GM12892 (cell line): ENCODE measurements at regions not wholly inside any gene's neighbourhood (a gene's known extent, or its start where the extent isn't known, plus 50 kb on each side); places are given as distances from the start of the nearest gene placed in this dataset.

Experiments used
- DNase-seq: peaks from one replicate; pipeline ENCODE4 v3.0.0; 2011; ENCODE audit not compliant: insufficient read length
- FAIRE-seq: peaks from 2 replicates; lab custom pipeline; 2011; peaks lifted over from hg19 to GRCh38; lab: Jason Lieb, UNC
- POLR2A ChIP-seq: IDR thresholded peaks from 2 replicates; pipeline ENCODE4 v1.6.1; 2011; ENCODE audit warnings: low read depth, low read length, control low read depth
- POLR2AphosphoS5 ChIP-seq: IDR thresholded peaks from 2 replicates; pipeline ENCODE4 v1.6.1; 2011; ENCODE audit warnings: low read depth, low read length, control low read depth
- TAF1 ChIP-seq: IDR thresholded peaks from 2 replicates; pipeline ENCODE4 v1.6.1; 2011; ENCODE audit warnings: low read depth, mild to moderate bottlenecking, control low read depth, low read length, borderline replicate concordance

DNA sequence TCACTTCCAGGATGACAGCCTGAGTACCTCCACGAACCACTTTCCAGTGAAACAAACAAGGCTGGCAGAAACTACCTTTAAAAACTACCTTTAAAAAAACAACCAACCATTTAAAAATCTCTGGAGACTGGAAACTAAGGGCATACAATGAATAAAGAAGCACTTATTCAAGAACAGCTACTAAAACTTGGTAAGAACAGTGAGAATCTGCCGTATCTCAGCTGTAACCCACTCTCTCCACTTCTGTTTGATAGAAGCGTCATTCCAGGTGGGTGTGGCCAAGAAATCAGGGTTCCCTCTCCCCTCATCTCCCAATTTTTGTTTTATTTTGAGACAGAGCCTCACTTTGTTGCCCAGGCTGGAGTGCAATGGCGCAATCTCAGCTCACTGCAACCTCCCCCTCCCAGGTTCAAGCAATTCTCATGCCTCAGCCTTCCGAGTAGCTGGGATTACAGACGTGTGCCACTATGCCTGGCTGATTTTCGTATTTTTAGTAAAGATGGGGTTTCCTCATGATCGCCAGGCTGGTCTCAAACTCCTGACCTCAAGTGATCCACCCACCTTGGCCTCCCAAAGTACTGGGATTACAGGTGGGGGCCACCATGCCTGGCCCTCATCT is 158.8 kb upstream of the CHST15 start:
- no peak for FAIRE-seq
- no peak for DNase-seq
- TF ChIP-seq POLR2AphosphoS5 (no peak), POLR2A (no peak), TAF1 (no peak)

DNA sequence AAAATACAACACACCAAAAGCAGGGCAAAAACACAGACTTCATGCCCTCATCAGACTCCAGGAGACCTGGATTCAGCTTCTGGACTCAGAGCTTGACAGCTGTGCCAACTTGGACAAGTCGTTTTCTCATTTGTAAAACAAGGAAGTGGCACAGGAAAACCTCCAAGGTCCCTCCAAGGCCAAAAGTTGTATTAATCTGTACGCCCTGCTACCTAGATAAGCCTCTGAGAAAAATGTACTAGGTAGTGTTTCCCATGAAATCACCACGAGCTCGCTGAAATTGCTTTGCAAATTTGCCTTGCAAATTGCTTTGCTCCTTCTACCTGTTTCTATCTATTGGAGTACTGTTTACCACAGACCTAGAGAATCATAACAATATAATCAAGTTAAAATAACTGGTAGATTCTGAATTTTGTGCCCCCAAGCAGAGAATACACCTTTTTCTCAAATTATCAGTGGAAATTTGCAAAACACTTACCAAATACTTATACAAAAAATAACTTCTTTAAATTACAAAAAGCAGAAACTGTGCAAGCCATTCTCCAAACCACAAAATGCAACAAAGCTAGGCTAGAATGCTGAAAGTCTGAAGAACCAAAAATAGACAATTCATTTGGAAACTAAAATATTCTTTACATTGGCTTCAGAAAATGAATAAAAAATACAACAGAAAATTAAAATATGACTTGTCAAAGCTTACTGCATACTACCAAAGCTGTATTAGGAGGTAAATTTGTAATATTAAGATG is 158.1 kb upstream of the CHST15 start:
- no peak for FAIRE-seq
- DNase-seq: no peak
- TF ChIP-seq POLR2AphosphoS5: no peak
- no peak for TF ChIP-seq POLR2A

DNA sequence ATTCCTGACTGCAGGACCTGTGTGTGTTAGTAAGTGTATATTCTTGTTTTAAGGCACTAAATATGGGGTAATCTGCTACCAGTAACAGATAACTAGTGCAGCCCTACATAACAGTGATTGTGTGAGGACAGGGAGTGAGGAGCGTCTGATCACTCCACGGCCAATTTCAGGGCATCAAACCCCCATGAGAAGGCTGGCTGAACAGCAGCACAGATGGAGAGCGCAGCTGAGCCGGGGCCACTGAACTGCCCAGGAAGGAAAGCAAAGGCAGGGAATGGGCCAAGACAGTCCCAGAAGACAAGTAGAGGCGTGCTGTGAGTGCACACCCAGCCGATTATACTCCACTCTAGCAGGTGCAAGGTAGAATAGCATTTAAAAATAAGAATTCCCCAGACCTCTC is 157.1 kb upstream of the CHST15 start:
- TF ChIP-seq POLR2A (no peak), POLR2AphosphoS5 (no peak), TAF1 (no peak)
- FAIRE-seq (no peak), DNase-seq (no peak)

DNA sequence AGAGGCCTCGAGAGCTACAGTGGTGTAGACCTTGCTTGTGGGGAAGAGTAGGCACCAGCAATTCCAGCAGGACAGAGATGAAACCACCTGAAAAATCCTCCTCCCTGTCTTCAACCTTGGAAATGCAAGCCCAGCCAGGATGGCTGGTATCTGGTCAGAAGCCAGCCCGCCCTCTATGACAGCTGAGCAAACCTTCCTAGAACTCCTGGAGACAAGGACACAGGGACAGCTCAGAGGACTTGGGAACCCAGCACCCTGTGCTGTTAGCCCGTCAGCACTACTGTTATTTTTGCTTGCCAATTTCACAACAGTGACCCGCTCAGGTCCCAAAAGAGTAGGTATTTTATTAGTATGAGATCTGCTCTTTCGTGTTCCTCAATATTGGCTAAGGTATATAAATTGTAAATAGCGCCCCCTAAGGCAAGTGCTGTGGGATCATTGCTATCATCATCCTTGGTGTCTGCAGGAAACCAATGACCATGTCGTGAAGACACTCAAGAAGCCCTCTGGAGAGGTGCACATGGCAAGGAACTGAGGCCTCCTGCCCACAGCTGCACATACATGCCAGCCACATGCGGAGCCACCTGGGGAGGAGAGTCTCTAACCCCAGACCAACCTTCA is 156.5 kb upstream of the CHST15 start:
- TF ChIP-seq TAF1 (no peak), POLR2A (no peak), POLR2AphosphoS5 (no peak)
- no peak for FAIRE-seq
- DNase-seq: no peak

DNA sequence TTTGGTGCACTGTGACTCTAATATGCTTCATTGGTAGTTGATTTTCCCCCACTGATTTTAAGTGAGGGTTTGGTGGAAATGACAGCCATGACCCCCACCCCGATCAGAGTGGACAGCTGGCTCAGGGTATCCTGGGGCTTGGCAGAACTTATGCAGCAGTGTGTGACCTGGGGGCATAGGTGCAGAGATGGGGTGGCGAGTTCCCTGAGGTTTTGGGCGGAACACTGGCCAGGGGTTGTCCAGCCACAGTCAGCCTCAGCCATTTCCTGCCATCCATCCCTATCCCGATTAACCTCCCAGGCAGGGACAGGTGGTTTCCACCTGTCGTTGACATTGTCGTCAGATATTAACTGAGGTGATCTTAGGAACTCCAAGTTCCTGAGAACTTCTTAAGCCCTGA is 155.8 kb upstream of the CHST15 start:
- TF ChIP-seq TAF1 (no peak), POLR2AphosphoS5 (no peak), POLR2A (no peak)
- no peak for FAIRE-seq
- no peak for DNase-seq

DNA sequence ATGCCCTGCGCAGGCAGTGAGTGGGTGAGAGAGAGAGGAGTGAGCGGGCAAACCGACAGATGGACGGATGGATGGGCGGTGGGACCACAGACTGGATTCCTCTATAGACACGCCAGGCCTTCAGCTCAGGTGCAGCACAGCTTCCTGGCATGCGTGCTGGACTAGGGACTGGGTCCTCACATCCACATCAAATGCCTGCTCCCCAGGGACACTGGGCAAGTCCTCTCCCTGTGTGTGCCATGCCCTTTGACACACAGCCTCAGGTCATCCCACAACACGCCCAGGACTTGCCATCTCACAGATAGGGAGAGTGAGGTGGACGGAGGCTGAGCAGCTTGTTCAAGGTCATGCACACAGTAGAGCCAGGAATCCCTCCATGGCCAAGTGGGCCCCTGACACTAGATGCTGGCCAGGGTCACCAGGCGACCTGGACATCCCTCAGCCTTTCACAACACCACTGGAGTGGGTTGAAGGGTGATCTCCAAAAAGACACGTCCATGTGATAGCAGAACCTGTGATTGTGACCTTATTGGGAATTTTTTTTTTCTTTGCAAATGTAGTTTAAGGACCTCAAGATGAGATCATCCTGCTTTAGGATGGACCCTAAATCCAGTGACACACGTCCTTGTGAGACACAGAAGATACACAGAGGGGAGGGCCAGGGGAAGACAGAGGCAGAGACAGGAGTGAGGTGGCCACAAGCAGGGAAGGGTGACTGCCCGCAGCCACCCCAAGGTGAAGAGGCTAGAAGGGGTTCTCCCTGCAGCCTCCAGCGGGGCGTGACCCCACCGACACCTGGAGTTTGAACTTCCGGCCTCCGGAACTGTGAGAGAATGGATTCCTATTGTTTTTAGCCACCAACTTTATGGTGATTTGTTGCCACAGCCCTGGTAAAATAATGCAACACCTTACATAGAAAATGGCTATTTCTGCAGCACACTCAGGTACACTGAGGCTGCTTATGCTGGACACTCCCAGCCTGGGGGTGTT is 155.0 kb upstream of the CHST15 start:
- DNase-seq (no peak), FAIRE-seq (no peak)
- TF ChIP-seq TAF1: no peak
- no peak for TF ChIP-seq POLR2A
- TF ChIP-seq POLR2AphosphoS5: no peak

DNA sequence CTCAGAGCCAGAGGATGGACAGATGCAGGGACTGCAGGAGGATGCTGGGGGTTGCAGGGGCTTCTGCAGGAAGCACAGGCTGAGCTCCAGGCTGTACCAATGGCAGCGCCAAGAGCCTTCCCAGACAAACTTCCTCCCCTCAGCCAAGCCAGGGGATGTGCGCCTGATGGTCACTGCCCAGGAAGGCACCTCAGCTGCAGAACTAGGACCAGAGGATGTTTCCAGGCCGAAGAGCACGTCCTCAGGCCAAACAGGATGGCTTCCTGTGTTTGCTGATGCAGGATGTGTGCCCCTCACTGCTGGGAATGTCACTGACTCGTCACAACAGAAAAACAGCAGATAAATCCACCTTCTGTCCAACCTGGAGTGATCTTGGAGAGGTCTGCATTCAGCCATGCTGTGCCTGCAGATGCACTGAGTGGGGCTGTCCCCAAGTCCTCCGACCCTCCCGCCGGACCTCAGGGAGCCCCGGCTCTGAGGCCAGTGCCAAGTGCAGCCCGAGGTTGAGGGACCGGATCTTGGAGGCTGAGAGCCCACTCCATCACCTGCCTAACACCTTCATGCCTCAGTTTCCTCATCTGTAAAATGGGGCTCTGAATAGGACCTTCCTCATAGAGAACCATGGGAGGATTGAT is 152.5 kb upstream of the CHST15 start:
- no peak for TF ChIP-seq TAF1
- TF ChIP-seq POLR2A: no peak
- no peak for TF ChIP-seq POLR2AphosphoS5
- DNase-seq (no peak), FAIRE-seq (no peak)

DNA sequence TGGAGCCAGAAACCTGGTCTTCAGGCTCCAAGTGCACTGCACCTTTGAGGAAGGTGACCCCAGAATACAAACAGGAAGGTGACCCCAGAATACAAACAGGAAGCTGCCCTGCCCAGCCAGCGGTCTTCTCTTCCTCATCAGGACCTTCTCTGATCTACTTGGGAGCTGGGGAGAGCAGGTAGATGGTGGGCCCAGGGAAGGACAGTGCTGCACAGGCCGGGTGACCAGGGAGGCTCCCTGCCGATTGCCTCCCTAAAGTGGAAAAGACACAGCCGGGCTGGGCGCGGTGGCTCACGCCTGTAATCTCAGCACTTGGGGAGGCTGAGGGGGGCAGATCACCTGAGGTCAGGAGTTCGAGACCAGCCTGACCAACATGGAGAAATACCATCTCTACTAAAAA is 151.8 kb upstream of the CHST15 start:
- no peak for DNase-seq
- TF ChIP-seq POLR2A (no peak), TAF1 (no peak), POLR2AphosphoS5 (no peak)
- FAIRE-seq: no peak

DNA sequence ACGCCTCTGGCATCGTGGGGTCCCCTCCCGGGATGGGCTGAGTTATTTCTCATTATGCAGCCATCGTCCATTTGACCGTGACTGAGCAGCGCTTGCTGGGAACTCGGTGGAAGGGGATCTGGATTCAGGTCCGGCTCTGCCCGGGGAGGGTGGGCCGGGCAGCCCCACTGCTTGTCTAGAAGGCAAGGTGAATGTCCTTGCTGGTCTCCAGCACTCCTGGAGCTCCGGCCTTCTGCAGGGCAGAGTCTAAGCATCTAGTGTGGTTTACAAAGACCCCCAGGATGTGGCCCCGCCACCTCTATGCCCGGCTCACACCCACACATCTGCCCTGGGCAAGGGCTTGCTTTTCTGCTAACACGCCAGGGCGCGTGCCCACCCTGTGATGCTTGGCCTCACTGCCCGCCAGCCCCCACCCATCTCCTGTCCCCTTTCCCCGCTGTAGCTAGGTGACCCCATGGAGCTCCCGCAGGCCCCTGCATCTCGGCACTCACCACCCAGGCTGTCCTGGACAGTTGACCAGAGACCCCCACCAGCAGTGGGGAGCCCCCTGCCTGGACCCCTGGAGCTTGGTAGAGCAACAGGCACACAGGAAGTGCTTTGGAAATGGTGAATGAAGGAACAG is 151.0 kb upstream of the CHST15 start:
- no peak for DNase-seq
- TF ChIP-seq TAF1 (no peak), POLR2A (no peak), POLR2AphosphoS5 (no peak)
- no peak for FAIRE-seq

DNA sequence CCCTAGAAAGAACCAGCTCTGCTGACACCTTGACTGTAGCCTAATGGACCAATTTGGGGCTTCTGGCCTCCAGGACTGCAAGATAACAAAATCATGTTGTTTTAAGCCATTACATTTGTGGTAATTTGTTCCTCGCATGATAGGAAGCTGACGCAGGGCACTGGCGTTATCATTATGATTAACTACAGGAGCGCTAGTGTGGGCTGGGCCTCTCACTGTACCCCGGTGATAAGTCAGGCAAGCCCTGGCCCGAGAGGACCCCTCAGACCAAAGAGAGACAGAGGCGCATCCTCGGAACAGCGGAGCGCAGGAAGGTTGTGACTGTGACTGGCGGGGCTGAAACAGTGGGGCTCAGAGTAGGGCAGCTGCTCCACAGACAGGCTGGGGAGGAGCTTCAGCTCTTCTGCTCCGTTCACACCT is 150.3 kb upstream of the CHST15 start:
- TF ChIP-seq POLR2A (no peak), TAF1 (no peak), POLR2AphosphoS5 (no peak)
- DNase-seq (no peak), FAIRE-seq (no peak)
